Activated CD4-positive, alpha-beta T cell treated with anti-CD3 and anti-CD28 coated beads, Interleukin-2, amount 50 U/mL, for 48 hours (primary cell): ENCODE measurements at regions not wholly inside any gene's neighbourhood (a gene's known extent, or its start where the extent isn't known, plus 50 kb on each side); places are given as distances from the start of the nearest gene placed in this dataset.

ENCODE experiments used
- DNase-seq, 2 experiments: peaks; one replicate each; pipeline ENCODE4 v3.0.0-alpha.2; 2020

DNA sequence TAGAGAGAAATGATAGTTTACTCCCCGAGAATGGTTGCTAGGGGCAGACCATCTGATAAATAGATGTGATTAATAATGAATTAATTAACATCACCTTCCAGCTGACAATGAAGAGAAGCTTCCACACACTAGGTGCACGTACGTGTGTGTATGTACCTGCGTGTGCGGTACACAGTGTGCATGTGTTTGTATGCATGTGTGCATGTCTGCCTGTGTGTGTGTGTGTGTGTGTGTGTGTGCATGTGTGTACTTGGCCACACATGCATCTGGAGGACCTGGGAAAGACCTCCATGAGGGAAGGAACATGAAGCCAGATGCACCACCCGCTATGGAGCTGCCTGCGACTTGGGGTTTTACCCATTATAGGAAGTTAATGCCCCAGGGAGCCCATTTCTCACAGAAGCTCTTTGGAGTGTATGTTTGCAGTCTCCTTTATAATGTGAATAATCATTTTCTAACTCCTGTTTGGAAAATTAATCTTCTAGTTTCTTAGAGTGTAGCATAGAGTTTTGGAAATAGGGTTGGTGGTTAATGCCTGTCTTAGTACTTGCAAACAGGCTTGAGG, 229.1 kb downstream of the ENGASE start:
- DNase-seq, result no peak

DNA sequence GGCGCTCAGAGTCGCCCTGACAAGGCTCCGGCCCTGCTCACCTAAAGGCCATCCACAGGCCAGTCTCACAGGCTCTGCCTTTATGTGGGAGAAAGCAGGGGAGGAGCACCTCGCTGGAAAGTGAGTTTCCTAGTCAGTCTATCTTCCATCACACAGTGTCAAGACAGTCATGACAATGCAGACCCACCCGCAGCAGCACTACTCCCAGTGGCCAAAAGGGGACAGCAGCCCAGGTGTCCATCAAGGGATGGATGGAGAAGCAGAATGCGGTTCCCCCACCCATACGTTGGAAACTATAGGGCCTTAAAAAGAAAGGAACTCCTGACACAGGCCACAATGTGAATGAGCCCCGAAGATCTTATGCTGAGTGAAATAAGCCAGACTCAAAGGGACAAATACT, 226.8 kb downstream of the ENGASE start:
- DNase-seq, result no peak

DNA sequence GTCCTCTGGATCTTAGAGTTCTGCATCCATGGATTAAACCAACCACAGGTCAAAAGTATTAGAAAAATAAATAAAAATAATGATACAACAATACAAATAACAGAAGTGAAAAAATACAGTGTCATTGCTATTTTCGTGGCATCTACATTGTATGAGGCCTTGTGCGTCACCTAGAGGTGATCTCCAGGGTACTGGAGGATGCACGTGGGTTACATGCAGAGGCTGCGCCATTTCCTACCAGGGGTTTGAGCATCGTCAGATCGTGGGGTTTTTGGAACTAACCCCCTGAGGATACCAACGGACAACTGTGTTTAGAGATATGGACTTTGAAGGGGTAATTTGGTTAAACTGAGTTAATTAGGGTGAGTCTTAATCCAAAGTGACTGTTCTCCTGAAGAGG, 224.7 kb downstream of the ENGASE start:
- no peak for DNase-seq

DNA sequence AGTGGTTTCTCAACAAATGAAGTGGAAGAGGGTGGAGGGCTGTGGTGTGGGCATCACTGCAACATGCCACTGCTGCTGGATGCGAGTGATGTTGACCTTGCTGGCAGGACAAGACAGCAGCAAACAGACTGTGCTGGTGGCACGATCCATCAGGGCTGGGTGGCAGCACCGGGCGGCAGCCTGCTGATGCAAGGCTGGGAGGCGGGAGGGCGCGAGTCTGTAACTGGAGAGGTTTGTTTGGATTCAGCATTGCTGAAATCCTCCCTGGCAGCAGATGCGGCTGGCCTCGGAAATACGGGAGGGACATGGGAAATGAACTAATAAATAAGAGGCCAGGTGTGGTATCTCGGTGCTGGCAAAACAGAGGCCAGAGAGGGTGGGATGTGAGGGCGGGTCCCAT, 224.2 kb downstream of the ENGASE start:
- no peak for DNase-seq

DNA sequence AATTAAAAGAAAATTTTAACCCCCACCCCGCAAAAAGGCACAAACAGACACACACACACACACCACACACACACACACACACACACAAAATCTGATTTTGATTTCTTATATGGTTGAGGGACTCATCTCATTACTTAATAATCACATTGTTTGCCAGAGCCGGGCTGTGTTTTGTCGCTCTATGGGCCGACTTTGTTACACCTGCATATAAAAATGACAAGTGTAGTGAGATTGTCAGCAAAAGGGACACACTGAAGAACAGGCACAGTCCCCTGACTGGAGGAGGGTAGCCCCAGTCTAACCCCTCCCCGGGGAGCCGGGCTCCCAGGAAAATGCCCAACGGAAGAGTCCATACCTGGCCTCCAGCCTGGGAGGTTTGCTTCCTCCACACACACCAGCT, 221.6 kb downstream of the ENGASE start:
- no peak for DNase-seq

DNA sequence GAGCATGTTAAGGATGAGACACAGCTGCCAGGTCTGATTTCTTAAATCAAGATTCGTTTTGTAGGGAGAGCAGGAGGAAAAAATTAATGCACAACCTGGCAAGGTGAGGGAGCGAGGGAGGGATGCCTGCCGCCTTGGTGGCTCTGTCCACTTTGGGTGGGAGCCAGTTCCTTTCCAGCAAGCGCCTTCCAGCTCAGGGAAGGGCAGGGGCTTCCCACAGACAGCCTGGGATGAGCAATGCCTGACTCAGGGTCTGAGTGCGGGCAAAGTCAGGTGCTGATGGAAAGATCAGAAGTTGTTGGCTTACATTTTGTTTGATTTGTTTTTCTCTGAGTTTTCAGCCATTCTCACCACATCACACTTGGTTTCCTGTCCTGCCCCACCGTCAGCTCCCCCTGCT, 220.7 kb downstream of the ENGASE start:
- no peak for DNase-seq

DNA sequence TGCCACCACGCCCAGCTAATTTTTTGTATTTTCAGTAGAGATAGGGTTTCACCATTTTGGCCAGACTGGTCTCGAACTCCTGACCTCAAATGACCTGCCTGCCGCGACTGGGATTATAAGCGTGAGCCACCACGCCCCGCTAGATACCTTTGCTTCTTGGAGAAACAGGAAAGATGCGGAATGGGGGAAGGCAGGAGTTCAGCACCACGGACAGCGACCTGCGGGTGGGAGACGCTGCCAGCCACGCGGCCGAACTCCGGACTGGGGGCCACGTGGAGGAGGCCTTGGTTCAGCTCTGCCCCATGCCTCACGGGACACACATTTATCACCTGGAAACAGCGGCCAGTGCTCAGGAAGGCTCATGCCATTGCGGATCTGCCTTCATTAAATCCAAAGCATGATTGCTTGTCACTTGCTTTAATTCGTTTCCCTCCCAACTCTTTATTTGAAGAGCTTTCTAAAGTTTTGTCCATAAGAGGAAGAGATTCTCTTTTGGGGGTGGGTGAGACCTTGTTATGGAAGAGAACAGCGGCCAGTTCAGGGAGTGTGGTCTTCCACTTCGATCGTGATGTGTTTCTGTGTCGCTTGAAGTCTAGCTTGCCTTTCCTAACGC, 219.9 kb downstream of the ENGASE start:
- peak; percentile 44 to 46 for DNase-seq

DNA sequence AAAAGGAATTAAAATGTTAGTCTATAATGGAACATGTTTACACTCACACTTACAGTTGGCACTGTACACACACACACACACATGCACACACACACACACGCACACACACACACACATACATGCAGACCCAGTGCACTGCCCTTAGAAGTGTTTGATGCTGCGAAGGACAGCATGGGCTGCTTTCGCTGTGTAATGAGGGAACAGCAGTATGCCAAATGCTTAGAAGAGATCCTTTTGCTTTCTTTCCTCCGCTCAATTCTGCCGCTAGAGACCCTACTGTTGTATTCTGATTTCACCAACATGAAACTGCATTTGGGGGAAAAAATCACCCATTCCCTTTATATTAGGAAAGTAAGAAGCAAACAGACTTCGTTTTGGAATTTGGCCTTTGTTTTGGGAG, 217.9 kb downstream of the ENGASE start:
- no peak for DNase-seq

DNA sequence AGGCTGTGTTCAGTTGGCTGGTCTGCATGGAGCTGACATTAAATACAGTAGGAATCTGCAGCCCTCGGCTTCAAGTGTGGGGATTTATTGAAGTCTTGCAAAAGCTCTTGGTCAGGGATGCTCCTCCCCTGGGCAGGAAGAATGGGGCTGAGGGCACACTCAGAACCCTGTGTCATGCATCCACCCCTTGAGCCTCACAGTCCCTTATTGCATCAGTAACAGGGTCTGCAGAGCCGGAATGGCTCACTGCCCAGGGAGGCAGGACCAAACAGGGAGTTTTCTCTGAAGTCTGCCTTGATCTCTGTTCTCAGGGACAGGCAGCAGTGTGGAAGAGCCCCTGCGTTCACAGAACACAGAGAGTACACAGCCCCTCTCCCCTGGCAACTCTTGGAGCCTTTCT, 216.8 kb downstream of the ENGASE start:
- no peak for DNase-seq

DNA sequence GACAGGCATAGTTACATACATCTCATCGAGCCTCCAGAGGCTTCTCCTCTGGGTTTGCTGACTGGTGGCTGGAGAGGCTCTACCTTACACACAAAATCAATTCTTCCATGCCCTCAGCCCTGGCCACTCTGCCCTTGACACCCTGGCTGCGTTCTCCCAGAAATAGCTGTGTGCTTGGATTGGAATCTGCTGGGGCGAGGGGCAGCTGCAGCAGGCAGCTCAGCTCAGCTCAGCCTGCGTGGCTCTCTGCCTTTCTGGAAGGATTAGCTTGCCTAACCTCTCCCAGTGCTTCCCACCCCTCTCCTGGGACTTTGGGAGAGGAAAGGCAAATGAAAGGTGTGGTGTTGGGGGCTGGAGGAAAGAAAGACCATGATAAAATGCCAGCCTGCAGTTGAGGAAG, 216.1 kb downstream of the ENGASE start:
- no peak for DNase-seq

DNA sequence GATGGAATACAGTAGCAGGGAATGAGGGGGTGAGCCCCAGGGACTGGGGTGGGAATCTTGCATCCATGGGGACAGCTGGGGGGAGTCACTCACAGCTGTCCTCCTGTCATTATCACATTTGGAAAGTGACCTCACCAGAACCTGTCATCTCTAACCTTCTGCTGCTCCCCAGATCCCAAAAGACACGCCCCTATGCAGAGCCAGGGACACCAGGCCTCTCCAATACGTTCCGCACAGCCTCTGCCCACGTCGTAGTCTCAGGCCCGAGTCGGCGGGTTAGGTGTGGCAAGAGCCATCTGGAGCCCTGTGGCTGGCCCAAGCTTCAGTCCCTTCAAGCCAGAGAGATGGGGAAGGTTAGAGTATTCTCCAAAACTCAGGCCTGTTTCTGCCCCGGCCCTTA, 214.3 kb downstream of the ENGASE start:
- no peak for DNase-seq

DNA sequence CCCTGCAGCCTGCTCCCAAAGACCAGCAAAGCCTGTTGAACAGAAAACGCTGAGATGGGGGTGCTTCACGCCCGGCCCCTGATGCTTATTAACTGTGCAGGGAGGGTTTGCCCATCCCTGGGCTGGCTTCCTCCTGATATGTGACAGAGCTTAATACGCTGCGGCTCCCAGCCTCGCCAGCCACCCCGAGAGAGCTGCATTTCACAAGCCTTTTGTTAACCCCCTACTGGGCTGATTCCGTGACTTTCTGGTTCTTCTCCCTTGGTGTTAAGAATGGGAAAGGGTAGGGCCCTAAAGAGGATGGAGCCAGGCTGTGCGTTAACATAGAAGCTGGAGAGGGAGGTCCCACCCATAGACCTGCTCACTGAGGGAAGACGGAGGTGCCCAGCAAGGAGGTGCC, 211.8 kb downstream of the ENGASE start:
- no peak for DNase-seq

DNA sequence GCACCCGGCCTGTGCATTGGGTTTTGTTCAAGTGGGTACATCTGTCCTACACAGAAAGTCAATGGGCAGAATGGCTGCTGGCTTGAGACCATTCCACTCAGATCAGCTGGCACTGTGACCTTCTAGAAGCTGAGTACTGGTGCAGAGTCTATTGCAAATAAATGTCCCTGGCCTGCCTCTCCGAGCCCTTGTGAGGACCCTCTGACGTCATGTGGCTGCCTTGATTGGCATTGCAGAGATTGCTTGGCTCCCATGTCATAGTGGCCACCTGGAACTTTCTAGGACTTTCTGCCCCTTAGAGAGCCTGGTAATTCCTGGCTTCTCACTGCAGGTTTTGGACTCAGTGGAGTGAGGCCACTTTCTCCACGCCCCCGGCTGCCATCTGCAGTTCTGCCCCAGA, 211.3 kb downstream of the ENGASE start:
- DNase-seq, result no peak

DNA sequence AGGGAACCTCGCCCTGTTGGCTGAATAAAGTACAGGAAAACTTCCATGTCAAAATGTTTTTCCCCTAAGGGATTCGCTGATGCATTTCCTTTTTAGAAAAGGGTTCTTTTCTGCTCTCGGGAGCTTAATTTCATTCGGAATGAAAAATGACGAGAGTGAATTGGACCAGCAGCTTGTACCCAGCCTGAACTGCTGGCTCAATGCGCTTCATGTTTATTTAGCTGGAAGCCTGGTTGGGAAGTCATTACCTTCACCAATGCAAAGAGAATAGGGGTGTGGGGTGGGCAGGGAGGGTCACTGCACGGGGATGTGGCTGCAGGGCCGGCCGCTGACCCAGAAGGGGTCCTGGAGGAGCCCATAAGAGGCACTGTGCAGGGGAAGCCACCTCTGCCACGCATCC, 207.7 kb downstream of the ENGASE start:
- DNase-seq, result no peak

DNA sequence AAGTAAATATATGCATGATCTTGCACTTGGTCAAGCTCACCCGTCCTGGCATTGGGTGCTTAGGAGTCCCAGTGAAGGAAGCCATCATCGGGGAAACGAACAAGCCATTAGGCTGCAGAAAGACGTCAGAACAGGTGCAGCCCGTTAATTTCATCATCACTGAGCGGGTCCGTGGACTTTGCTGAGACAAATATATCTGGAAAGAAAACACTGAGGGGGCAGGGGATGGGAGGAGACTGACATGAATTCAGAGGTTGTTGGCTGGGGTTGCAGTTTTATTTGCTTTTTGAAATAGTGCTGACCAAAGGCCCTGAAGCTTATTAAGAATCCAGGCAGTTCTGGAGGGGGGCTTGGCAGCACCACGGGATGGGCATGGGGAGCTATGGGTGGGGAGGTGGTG, 207.2 kb downstream of the ENGASE start:
- no peak for DNase-seq

DNA sequence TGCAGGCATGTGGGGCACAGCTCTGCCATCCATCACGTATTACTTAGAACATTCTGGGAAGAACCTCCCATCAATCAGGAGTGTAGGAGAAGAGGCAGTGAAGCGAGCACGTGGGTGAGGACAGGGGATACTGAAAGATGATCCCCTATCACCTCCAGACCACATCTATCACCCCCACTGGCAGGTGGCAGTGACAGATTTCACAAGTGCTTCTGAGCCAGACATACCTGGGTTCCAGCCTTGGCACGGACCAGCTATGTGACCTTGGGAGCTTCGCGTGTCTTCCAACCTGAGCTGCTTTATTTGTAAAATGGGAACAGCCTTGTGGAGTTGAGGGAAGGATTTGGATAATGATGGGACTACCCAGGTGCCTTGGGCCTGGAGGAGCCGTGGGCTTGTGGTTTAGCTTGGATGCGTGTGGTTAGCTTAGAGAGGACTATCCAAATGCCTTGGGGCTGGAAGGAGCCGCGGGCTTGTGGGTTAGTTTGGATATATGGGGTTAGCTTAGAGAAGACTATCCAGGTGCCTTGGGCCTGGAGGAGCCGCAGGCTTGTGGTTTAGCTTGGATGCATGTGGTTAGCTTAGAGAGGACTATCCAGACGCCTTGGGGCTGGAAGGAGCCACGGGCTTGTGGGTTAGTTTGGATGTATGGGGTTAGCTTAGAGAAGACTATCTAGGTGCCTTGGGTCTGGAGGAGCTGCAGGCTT, 206.4 kb downstream of the ENGASE start:
- DNase-seq, result no peak

DNA sequence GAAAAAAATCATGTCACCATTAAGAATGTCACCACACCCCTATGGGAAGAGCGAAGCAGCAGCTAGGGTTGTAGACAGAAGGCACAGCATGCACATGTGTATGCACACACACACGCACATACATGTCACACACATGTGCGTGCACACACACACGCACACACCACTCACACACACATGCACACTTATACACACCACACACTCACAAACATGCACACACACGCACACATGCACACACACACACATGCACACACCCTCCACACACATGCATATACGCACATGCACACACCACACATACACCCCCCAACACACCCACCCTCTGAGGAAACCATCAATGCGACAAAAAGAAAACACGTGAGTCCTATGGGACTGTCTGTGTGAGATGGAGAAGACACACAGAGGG, 205.4 kb downstream of the ENGASE start:
- DNase-seq, result no peak

DNA sequence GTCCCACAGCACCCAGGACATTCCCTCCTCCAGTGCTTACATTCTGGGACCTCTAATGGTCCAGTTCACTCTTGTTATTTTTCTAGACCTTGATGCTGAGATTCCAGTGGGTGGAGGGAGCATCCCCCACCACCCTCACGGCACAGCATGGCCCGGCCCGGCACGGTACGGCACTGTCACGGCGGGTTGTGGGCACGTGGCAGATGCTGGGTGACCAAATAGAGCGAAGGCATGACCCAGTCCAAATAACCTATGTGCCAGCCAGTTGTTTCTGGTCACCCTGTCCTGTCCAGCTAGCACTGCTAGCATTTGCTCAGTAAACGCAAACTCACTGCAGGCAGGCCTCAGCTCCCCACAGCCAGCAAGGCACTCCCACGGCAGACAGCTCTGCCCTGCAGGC, 204.7 kb downstream of the ENGASE start:
- no peak for DNase-seq

DNA sequence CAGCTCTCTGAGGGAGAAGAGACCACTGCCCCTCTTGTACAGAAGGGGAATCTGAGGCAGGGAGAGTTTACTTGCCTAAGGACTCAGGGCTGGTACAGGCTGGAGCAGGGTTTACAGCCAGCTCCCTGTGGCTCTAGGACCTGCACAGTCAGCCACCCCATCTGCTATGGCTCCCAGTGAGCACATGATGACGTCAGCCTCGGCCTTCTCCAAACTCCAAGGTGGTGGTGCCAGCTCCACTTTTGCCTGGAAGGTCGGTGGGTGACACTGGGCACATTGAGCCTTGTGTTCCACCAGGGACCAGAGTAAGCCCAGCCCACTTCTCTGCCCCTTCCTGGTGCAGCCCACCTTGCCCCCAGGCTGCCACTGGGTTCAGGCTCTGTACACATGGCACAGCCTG, 202.2 kb downstream of the ENGASE start:
- no peak for DNase-seq

DNA sequence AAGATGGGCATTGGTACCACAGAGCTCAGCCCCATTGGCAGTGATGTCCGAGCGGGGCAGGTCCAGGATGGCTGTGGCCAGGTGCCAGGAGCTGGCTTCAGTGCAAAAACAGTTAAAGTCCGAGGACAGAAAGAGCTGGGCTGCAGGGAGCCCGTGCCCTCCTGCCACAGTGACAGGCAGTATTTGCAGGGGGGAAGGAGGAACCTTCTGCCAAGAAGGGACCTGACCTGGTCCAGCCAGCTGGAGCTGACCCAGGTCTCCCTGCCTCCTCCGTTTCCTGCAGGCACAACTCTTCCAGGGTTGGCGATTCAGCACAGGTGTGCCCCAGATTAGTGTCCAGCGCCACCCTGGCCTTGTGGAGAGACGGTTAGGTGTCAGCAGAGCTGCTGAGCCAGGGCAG, 199.0 kb downstream of the ENGASE start:
- DNase-seq, result no peak

DNA sequence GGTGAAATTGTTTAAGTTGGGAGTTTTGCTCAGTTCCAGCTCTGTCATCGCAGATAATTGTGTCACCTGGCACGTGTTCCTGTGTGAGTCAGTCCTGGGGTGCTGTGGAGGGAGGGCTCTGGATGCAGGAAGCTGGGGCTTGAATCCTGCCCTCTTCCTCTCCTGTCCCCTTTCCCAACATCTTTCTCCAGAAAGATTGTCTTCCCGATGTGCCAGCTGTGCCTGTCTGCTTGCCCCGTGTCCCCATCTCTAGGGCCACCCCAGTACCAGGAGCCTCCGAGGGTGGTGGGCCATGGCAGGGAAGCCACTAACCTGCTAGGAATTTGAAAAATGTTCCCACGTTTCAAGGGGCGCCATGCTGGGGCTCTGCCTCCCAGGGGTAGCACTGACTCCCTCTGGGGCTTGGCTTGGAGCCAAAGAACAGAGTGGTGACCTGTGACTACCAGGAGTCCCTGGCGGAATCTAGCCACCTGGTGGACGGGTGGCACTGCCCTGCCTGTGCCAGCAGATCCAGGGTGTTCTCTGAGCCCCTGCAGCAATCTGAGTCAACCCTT, 198.1 kb downstream of the ENGASE start:
- DNase-seq, result no peak

DNA sequence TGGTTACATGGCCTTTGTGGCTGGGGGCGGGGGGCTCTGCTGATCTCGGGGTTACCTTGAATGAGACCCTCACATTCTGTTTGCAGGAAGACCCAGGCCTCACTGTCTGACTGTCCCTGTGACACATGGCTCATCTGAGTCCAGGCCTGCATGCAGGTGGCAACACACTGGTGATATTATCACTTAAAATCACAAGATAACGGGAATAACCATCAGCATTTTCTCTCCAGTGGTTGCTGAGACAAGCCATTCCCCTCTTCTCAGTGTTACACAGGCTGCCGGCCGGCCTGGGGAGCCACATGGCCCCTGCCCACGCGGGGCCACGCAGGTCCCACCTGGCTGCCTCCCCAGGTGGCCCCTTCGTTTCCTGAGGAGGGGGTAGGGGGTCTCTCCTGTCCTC, 197.6 kb downstream of the ENGASE start:
- no peak for DNase-seq

DNA sequence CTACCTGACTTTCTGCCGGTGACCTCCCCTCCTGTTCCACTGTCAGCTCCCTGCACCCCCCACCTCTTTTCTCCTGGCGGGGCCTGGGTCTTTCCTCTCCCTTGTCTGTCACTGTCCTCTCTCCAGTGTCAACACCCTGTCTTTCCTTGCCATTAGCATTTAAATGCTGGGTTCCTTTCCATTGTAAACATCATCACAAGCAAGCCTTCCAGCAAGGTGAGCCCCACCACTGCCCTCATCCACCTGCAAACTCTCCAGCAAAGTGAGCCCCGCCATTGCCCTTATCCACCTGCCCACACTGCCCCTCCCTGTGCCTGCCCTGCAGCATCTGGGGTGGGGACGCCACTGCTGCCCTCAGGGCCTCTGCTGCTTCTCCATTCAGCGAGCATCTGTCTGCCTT, 195.0 kb downstream of the ENGASE start:
- no peak for DNase-seq

DNA sequence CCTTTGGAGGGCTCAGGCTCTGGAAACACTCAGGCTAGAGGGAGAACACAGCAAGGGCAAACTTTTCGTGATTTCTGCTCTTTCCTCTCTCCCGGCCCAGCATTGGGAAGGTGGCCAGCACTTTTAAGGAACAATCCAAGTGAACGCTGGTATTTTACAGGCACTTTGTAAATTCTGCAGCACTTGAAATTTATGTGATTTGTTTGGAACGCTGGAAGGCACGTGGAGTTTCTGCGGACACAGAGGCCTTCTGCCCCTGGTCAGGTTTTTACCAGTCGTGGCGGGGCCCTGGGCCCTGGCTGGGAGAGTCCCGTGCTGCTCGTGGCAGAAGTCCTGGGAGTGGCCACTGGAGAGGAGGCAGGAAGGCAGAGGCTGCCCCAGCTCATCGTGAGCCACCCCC, 188.6 kb downstream of the ENGASE start:
- no peak for DNase-seq

DNA sequence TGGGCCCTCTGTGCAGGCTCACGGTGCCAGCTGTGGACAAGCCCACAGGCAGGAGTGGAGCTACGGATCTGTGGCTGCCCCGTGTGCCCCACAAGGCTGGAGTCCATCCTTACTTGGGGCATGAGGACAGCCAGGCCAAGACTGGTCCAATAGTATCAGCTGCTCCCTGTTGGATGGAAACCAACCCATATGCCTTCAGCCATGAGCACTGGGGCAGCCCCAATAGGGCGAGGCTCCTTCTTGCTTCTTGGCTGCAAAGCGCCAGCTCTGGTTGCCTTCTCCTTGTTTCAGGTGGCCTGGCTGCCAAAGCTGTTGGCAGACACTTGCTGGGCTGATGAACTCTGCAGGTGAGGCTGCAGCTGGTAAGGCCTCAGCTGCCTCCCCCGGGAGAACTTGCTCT, 188.0 kb downstream of the ENGASE start:
- DNase-seq, result no peak
